ENCODE measurements at regions not wholly inside any gene's neighbourhood (a gene's known extent, or its start where the extent isn't known, plus 50 kb on each side); places are given as distances from the start of the nearest gene placed in this dataset.

DNA sequence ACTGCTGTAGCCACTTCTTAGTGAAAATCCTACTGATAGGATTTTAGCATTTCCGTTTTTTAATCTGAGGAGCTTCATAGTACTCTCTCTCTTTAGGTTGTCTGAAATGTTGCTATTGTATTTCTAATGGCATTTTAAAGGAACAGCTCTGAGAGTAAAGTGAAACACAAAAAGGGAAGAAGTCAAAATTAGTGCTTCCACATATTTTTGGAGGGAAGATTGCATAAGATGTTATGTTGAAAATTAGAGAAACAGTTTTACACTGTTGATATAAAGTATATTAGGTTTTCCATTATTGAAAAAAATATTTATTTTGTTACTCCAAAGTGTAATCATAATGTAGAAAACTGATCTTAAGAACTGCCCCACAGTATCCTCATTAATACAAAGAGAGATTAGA is 525.1 kb downstream of the TAF11L14 start:
- no peak overlapping the region for H3K4me3 ChIP-seq (ENCODE audit: low read length)
- H2AFZ ChIP-seq (ENCODE audit: low read length), result no peak overlapping the region
- H4K20me1 ChIP-seq (ENCODE audit: insufficient read depth, low read depth, low read length), result no peaks in the 10 kb centered on the region
- H3K9me2 ChIP-seq (replicated peaks; ENCODE audit: insufficient read depth, low read length), result no peaks in the 10 kb centered on the region
- H3K9ac ChIP-seq (ENCODE audit: low read length), result no peak overlapping the region
- H3K4me2 ChIP-seq (ENCODE audit: low read depth, low read length, poor library complexity, severe bottlenecking), result no peak overlapping the region
- no peaks in the 10 kb centered on the region for H3K36me3 ChIP-seq (ENCODE audit: insufficient read depth, low read length)
- no peak for DNase-seq
- H3K9me3 ChIP-seq (ENCODE audit: low read length), result peaks cover 19% of the 10 kb centered on the region
- no peaks in the 10 kb centered on the region for H3K79me2 ChIP-seq (ENCODE audit: low read length)
- H3K4me1 ChIP-seq (ENCODE audit: low read length), result no peaks in the 10 kb centered on the region
- no peak overlapping the region for H3K27ac ChIP-seq (ENCODE audit: low read length)
- no peaks in the 10 kb centered on the region for H3K27me3 ChIP-seq (ENCODE audit: low read length)

DNA sequence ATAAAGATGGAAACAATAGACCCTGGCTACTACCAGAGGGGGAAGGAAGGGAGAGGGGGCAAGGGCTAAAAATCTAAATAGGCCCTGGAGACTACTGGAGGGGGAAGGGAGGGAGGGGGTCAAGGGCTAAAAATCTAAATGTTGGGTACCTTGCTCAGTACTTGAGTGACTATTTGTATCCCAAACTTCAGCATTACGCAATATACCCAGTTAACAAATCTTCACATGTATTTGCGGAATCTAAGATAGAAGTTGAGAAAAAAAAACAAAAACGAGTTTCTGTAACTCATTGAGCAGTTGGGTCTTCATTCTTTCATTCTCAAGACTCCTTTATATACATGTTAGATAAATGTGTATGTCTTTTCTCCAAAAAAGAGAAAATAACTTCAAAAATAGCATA is 537.4 kb downstream of the TAF11L14 start:
- Histone ChIP-seq H3K27ac (ENCODE audit: low read length) (no peak overlapping the region), H3K4me1 (ENCODE audit: low read length) (no peaks in the 10 kb centered on the region), H3K9ac (ENCODE audit: low read length) (no peak overlapping the region), H3K4me2 (ENCODE audit: low read depth, low read length, poor library complexity, severe bottlenecking) (no peak overlapping the region), H4K20me1 (ENCODE audit: insufficient read depth, low read depth, low read length) (no peaks in the 10 kb centered on the region), H3K27me3 (ENCODE audit: low read length) (no peaks in the 10 kb centered on the region), H3K36me3 (ENCODE audit: insufficient read depth, low read length) (no peaks in the 10 kb centered on the region), H3K9me3 (ENCODE audit: low read length) (peaks cover 21% of the 10 kb centered on the region), H2AFZ (ENCODE audit: low read length) (no peak overlapping the region), H3K4me3 (ENCODE audit: low read length) (no peak overlapping the region), H3K9me2 (replicated peaks; ENCODE audit: insufficient read depth, low read length) (no peaks in the 10 kb centered on the region), H3K79me2 (ENCODE audit: low read length) (no peaks in the 10 kb centered on the region)
- no peak for DNase-seq

DNA sequence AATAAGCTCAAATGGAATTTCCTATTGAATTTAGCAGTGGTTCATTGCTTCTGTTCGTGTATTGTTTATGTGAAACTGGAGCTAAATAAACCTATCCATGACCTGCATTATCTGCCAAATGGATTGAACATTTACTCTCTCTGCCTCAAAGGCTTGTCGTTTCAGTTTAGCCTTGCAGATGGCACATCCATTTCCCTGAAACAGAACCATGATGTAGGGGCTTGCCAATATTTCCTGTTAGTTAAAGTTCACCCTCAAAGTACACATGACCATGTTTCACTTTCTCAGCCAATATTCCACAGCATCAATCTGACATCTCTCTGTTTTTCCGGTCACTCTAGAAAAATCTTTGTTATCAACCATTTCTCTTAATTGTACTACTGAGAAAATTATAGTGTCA is 545.3 kb downstream of the TAF11L14 start:
- Histone ChIP-seq H3K36me3 (ENCODE audit: insufficient read depth, low read length) (no peaks in the 10 kb centered on the region), H3K27ac (ENCODE audit: low read length) (no peak overlapping the region), H3K79me2 (ENCODE audit: low read length) (no peaks in the 10 kb centered on the region), H3K4me1 (ENCODE audit: low read length) (no peaks in the 10 kb centered on the region), H3K9me3 (ENCODE audit: low read length) (peaks cover 16% of the 10 kb centered on the region), H4K20me1 (ENCODE audit: insufficient read depth, low read depth, low read length) (no peaks in the 10 kb centered on the region), H3K27me3 (ENCODE audit: low read length) (no peaks in the 10 kb centered on the region), H3K9me2 (replicated peaks; ENCODE audit: insufficient read depth, low read length) (no peaks in the 10 kb centered on the region), H3K9ac (ENCODE audit: low read length) (no peak overlapping the region), H2AFZ (ENCODE audit: low read length) (no peak overlapping the region), H3K4me3 (ENCODE audit: low read length) (no peak overlapping the region), H3K4me2 (ENCODE audit: low read depth, low read length, poor library complexity, severe bottlenecking) (no peak overlapping the region)
- no peak for DNase-seq

DNA sequence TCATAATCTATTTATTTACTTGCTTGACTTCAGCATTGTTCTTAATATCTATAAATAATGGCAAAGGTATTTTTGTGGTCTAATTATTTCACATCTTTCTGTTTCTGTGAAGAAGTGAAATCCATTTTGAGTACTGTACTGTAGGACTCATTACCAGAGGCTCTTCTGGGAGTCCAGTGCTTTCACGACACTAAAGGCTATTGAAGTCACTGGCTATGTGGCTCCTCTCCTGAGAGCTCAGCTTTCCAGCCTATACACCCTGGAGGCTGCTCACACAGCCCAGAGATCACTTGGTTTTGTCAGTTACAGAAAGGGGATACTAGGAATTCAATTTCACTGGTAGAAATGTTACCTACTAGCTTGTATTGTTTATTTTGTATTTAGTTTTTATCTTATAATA is 547.3 kb downstream of the TAF11L14 start:
- no peak overlapping the region for H2AFZ ChIP-seq (ENCODE audit: low read length)
- H3K4me2 ChIP-seq (ENCODE audit: low read depth, low read length, poor library complexity, severe bottlenecking), result no peak overlapping the region
- DNase-seq, result no peak
- H3K79me2 ChIP-seq (ENCODE audit: low read length), result no peaks in the 10 kb centered on the region
- no peaks in the 10 kb centered on the region for H3K9me2 ChIP-seq (replicated peaks; ENCODE audit: insufficient read depth, low read length)
- H3K9me3 ChIP-seq (ENCODE audit: low read length), result peaks cover 13% of the 10 kb centered on the region; the same call in 1 of the 2 replicates
- no peaks in the 10 kb centered on the region for H4K20me1 ChIP-seq (ENCODE audit: insufficient read depth, low read depth, low read length)
- no peak overlapping the region for H3K27ac ChIP-seq (ENCODE audit: low read length)
- H3K36me3 ChIP-seq (ENCODE audit: insufficient read depth, low read length), result no peaks in the 10 kb centered on the region
- no peak overlapping the region for H3K4me3 ChIP-seq (ENCODE audit: low read length)
- no peaks in the 10 kb centered on the region for H3K27me3 ChIP-seq (ENCODE audit: low read length)
- no peak overlapping the region for H3K9ac ChIP-seq (ENCODE audit: low read length)
- no peaks in the 10 kb centered on the region for H3K4me1 ChIP-seq (ENCODE audit: low read length)

DNA sequence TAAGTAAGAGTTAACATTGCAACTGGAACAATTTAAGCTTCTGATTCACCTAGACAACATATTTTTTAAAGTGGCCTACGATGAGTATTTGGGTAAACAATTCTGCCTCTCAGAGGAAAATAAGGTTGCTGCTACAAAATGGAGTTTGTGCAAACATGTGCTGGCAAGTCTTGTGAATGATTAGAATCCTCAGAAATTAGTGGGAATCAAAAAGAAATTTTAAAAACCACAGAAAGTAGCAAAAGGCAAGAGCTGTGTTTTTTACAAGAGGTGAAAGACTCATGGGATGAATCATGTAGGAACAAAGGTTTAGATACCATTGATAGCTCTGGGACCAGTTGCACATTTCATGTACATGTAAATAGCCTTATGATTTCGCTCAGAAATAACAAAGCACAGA is 561.6 kb downstream of the TAF11L14 start:
- H4K20me1 ChIP-seq (ENCODE audit: insufficient read depth, low read depth, low read length), result no peaks in the 10 kb centered on the region
- H3K27ac ChIP-seq (ENCODE audit: low read length), result no peak overlapping the region
- no peak overlapping the region for H2AFZ ChIP-seq (ENCODE audit: low read length)
- peaks cover 34% of the 10 kb centered on the region for H3K9me3 ChIP-seq (ENCODE audit: low read length)
- H3K4me3 ChIP-seq (ENCODE audit: low read length), result no peak overlapping the region
- no peaks in the 10 kb centered on the region for H3K79me2 ChIP-seq (ENCODE audit: low read length)
- H3K9ac ChIP-seq (ENCODE audit: low read length), result no peak overlapping the region
- no peaks in the 10 kb centered on the region for H3K9me2 ChIP-seq (replicated peaks; ENCODE audit: insufficient read depth, low read length)
- no peaks in the 10 kb centered on the region for H3K27me3 ChIP-seq (ENCODE audit: low read length)
- no peaks in the 10 kb centered on the region for H3K36me3 ChIP-seq (ENCODE audit: insufficient read depth, low read length)
- no peaks in the 10 kb centered on the region for H3K4me1 ChIP-seq (ENCODE audit: low read length)
- no peak overlapping the region for H3K4me2 ChIP-seq (ENCODE audit: low read depth, low read length, poor library complexity, severe bottlenecking)
- no peak for DNase-seq

DNA sequence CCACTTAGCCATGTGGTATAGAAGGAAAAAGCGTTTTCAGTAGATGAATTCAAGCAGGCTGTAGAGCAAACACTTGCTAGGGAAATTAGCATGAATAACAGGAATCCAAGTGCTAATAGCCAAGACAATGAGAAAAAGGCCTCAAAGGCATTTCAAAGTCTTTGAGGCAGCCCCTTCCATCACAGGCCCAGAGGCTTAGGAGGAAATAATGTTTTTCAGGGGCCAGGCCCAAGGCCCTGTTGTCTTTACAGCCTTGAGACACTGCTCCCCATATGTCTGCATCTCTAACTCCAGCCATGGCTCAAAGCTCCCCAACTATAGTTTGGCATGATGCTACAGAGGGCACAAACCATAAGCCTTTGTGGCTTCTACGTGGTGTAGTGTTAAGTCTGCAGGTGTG is 563.5 kb downstream of the TAF11L14 start:
- DNase-seq, result no peak
- H3K36me3 ChIP-seq (ENCODE audit: insufficient read depth, low read length), result no peaks in the 10 kb centered on the region
- no peak overlapping the region for H3K4me3 ChIP-seq (ENCODE audit: low read length)
- no peak overlapping the region for H3K4me2 ChIP-seq (ENCODE audit: low read depth, low read length, poor library complexity, severe bottlenecking)
- no peaks in the 10 kb centered on the region for H4K20me1 ChIP-seq (ENCODE audit: insufficient read depth, low read depth, low read length)
- no peaks in the 10 kb centered on the region for H3K4me1 ChIP-seq (ENCODE audit: low read length)
- H3K27me3 ChIP-seq (ENCODE audit: low read length), result no peaks in the 10 kb centered on the region
- H3K9me2 ChIP-seq (replicated peaks; ENCODE audit: insufficient read depth, low read length), result no peaks in the 10 kb centered on the region
- no peak overlapping the region for H3K27ac ChIP-seq (ENCODE audit: low read length)
- H2AFZ ChIP-seq (ENCODE audit: low read length), result no peak overlapping the region
- peaks cover 27% of the 10 kb centered on the region for H3K9me3 ChIP-seq (ENCODE audit: low read length)
- no peak overlapping the region for H3K9ac ChIP-seq (ENCODE audit: low read length)
- H3K79me2 ChIP-seq (ENCODE audit: low read length), result no peaks in the 10 kb centered on the region

DNA sequence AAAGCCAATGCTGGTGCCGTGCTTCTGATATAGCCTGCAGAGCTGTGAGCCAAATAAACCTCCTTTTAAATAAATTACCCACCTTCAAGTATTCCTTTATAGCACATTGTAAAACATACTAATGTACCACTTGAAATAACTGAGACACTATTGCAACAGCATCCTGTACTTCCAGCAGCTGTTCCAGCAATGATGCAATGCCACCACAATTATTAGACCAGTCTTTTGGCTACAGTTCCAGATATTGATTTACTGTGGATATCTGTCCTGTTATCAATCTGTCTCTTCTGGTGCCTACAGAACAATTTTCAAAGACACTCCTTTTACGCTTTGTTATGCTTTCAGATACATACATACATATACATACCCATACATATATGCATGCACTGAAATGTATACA is 567.9 kb downstream of the TAF11L14 start:
- Histone ChIP-seq H3K9me3 (ENCODE audit: low read length) (peaks cover 16% of the 10 kb centered on the region), H3K9me2 (replicated peaks; ENCODE audit: insufficient read depth, low read length) (no peaks in the 10 kb centered on the region), H3K79me2 (ENCODE audit: low read length) (no peaks in the 10 kb centered on the region), H3K27ac (ENCODE audit: low read length) (no peak overlapping the region), H3K4me1 (ENCODE audit: low read length) (no peaks in the 10 kb centered on the region), H4K20me1 (ENCODE audit: insufficient read depth, low read depth, low read length) (no peaks in the 10 kb centered on the region), H2AFZ (ENCODE audit: low read length) (no peak overlapping the region), H3K4me2 (ENCODE audit: low read depth, low read length, poor library complexity, severe bottlenecking) (no peak overlapping the region), H3K27me3 (ENCODE audit: low read length) (no peaks in the 10 kb centered on the region), H3K36me3 (ENCODE audit: insufficient read depth, low read length) (no peaks in the 10 kb centered on the region), H3K9ac (ENCODE audit: low read length) (no peak overlapping the region), H3K4me3 (ENCODE audit: low read length) (no peak overlapping the region)
- DNase-seq, result no peak

DNA sequence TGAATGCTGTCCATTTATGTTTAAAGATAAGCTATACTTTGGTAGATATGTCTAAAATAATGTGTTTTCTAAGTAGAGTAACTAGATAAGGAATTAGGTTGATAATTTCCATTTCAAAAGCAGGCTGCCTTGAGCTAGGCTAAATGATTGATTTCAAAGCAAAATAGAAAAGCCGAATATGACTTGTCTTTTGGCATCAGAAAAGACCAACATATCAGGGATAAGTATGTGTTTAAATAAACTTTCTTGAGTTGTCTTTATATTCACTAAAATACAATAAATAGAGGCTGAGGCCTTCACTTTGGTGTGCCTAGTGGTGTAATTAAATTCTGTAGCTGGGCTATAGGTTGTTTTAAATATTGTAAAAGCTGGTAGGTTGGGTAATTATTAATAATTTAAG is 569.0 kb downstream of the TAF11L14 start:
- H3K4me1 ChIP-seq (ENCODE audit: low read length), result no peaks in the 10 kb centered on the region
- H3K36me3 ChIP-seq (ENCODE audit: insufficient read depth, low read length), result no peaks in the 10 kb centered on the region
- H3K27me3 ChIP-seq (ENCODE audit: low read length), result no peaks in the 10 kb centered on the region
- no peak for DNase-seq
- H2AFZ ChIP-seq (ENCODE audit: low read length), result no peak overlapping the region
- no peak overlapping the region for H3K4me2 ChIP-seq (ENCODE audit: low read depth, low read length, poor library complexity, severe bottlenecking)
- no peaks in the 10 kb centered on the region for H3K79me2 ChIP-seq (ENCODE audit: low read length)
- no peaks in the 10 kb centered on the region for H3K9me2 ChIP-seq (replicated peaks; ENCODE audit: insufficient read depth, low read length)
- H3K9ac ChIP-seq (ENCODE audit: low read length), result no peak overlapping the region
- H4K20me1 ChIP-seq (ENCODE audit: insufficient read depth, low read depth, low read length), result no peaks in the 10 kb centered on the region
- peaks cover 15% of the 10 kb centered on the region for H3K9me3 ChIP-seq (ENCODE audit: low read length)
- no peak overlapping the region for H3K27ac ChIP-seq (ENCODE audit: low read length)
- no peak overlapping the region for H3K4me3 ChIP-seq (ENCODE audit: low read length)

DNA sequence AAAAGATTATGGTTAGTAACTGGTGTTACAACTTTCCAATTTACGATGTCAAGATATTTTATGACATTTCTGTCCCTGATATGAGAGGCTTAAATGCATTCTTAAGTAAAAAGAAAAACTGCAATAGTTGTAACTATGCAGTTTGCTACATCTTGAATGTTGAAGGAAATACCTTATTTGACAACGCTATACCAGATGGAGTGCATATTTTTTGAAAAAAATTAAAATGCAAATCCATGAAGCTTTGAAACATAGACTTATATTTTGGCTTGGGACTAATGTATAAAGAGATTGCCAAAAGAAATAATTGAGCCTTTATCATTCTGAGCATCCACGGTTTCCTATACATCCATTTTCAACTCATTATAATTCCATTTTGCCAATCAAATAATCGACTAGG is 579.4 kb downstream of the TAF11L14 start:
- no peaks in the 10 kb centered on the region for H3K36me3 ChIP-seq (ENCODE audit: insufficient read depth, low read length)

More for the DNA sequence above, 579.4 kb downstream of the TAF11L14 start:
- no peaks in the 10 kb centered on the region for H3K27me3 ChIP-seq (ENCODE audit: low read length)
- no peak overlapping the region for H3K4me2 ChIP-seq (ENCODE audit: low read depth, low read length, poor library complexity, severe bottlenecking)
- no peaks in the 10 kb centered on the region for H3K79me2 ChIP-seq (ENCODE audit: low read length)
- no peak overlapping the region for H3K9ac ChIP-seq (ENCODE audit: low read length)
- no peaks in the 10 kb centered on the region for H4K20me1 ChIP-seq (ENCODE audit: insufficient read depth, low read depth, low read length)
- H3K4me1 ChIP-seq (ENCODE audit: low read length), result no peaks in the 10 kb centered on the region
- H3K9me3 ChIP-seq (ENCODE audit: low read length), result peaks cover 11% of the 10 kb centered on the region
- H3K9me2 ChIP-seq (replicated peaks; ENCODE audit: insufficient read depth, low read length), result no peaks in the 10 kb centered on the region
- no peak overlapping the region for H2AFZ ChIP-seq (ENCODE audit: low read length)
- no peak overlapping the region for H3K4me3 ChIP-seq (ENCODE audit: low read length)
- H3K27ac ChIP-seq (ENCODE audit: low read length), result no peak overlapping the region
- DNase-seq, result no peak

All from Karpas-422 (cell line).